ENCODE measurements at regions not wholly inside any gene's neighbourhood (a gene's known extent, or its start where the extent isn't known, plus 50 kb on each side); places are given as distances from the start of the nearest gene placed in this dataset.

- DNase-seq (ENCODE audit: insufficient read length, low spot score) (no peak), FAIRE-seq (no peak)
- no peak for TF ChIP-seq POLR2A (IDR thresholded peaks at IDR 0.05; ENCODE audit: low read depth, low read length)
Observed at GRCh38 chrX:39956803-39957394, 140.9 kb downstream of the BCOR start.

GRCh38 chrX:39957816-39958566 is 139.8 kb downstream of the BCOR start:
- FAIRE-seq (no peak), DNase-seq (ENCODE audit: insufficient read length, low spot score) (no peak)
- TF ChIP-seq POLR2A (IDR thresholded peaks at IDR 0.05; ENCODE audit: low read depth, low read length) = no peak

- no peak for DNase-seq (ENCODE audit: insufficient read length, low spot score)
- TF ChIP-seq POLR2A (IDR thresholded peaks at IDR 0.05; ENCODE audit: low read depth, low read length) = no peak
- FAIRE-seq = no peak
Observed at GRCh38 chrX:39958850-39959249, 138.9 kb downstream of the BCOR start.

- FAIRE-seq (no peak), DNase-seq (ENCODE audit: insufficient read length, low spot score) (no peak)
- TF ChIP-seq POLR2A (IDR thresholded peaks at IDR 0.05; ENCODE audit: low read depth, low read length) = no peak
Observed at GRCh38 chrX:39960219-39960618, 137.5 kb downstream of the BCOR start.

- no peak for TF ChIP-seq POLR2A (IDR thresholded peaks at IDR 0.05; ENCODE audit: low read depth, low read length)
- DNase-seq (ENCODE audit: insufficient read length, low spot score) (no peak), FAIRE-seq (no peak)
Observed at GRCh38 chrX:39961441-39961840, 136.3 kb downstream of the BCOR start.

- DNase-seq (ENCODE audit: insufficient read length, low spot score) (no peak), FAIRE-seq (no peak)
- TF ChIP-seq POLR2A (IDR thresholded peaks at IDR 0.05; ENCODE audit: low read depth, low read length) = no peak
Observed at GRCh38 chrX:39965051-39965573, 132.6 kb downstream of the BCOR start.

GRCh38 chrX:39966176-39966575 is 131.6 kb downstream of the BCOR start:
- no peak for DNase-seq (ENCODE audit: insufficient read length, low spot score)
- FAIRE-seq = no peak
- TF ChIP-seq POLR2A (IDR thresholded peaks at IDR 0.05; ENCODE audit: low read depth, low read length) = no peak

GRCh38 chrX:39967348-39967747 is 130.4 kb downstream of the BCOR start:
- TF ChIP-seq POLR2A (IDR thresholded peaks at IDR 0.05; ENCODE audit: low read depth, low read length) = no peak
- DNase-seq (ENCODE audit: insufficient read length, low spot score) (no peak), FAIRE-seq (no peak)

- DNase-seq (ENCODE audit: insufficient read length, low spot score) (no peak), FAIRE-seq (no peak)
- no peak for TF ChIP-seq POLR2A (IDR thresholded peaks at IDR 0.05; ENCODE audit: low read depth, low read length)
Observed at GRCh38 chrX:39969099-39969818, 128.5 kb downstream of the BCOR start.

GRCh38 chrX:39969819-39970504 is 127.8 kb downstream of the BCOR start:
- no peak for DNase-seq (ENCODE audit: insufficient read length, low spot score)
- no peak for FAIRE-seq
- TF ChIP-seq POLR2A (IDR thresholded peaks at IDR 0.05; ENCODE audit: low read depth, low read length) = no peak

GRCh38 chrX:39971760-39972159 is 126.0 kb downstream of the BCOR start:
- no peak for TF ChIP-seq POLR2A (IDR thresholded peaks at IDR 0.05; ENCODE audit: low read depth, low read length)
- DNase-seq (ENCODE audit: insufficient read length, low spot score) = no peak
- FAIRE-seq = no peak

- DNase-seq (ENCODE audit: insufficient read length, low spot score) = no peak
- no peak for TF ChIP-seq POLR2A (IDR thresholded peaks at IDR 0.05; ENCODE audit: low read depth, low read length)
- no peak for FAIRE-seq
Observed at GRCh38 chrX:39972340-39972739, 125.4 kb downstream of the BCOR start.

GRCh38 chrX:39973810-39974209 is 123.9 kb downstream of the BCOR start:
- FAIRE-seq (no peak), DNase-seq (ENCODE audit: insufficient read length, low spot score) (no peak)
- no peak for TF ChIP-seq POLR2A (IDR thresholded peaks at IDR 0.05; ENCODE audit: low read depth, low read length)

GRCh38 chrX:39974270-39974669 is 123.5 kb downstream of the BCOR start:
- FAIRE-seq (no peak), DNase-seq (ENCODE audit: insufficient read length, low spot score) (no peak)
- TF ChIP-seq POLR2A (IDR thresholded peaks at IDR 0.05; ENCODE audit: low read depth, low read length) = no peak
